ENCODE measurements at regions not wholly inside any gene's neighbourhood (a gene's known extent, or its start where the extent isn't known, plus 50 kb on each side); places are given as distances from the start of the nearest gene placed in this dataset.

GRCh38 chr1:164466001-164466421 is 93.0 kb upstream of the PBX1 start:
- Histone ChIP-seq H2AFZ (ENCODE audit: control insufficient read depth, low read depth, low read length) (no peak overlapping the region), H3K27ac (ENCODE audit: control insufficient read depth, insufficient read depth) (no peak overlapping the region), H3K9ac (ENCODE audit: control insufficient read depth, insufficient read depth, low read length) (no peak overlapping the region), H3K79me2 (ENCODE audit: control insufficient read depth, insufficient read depth, low read length) (no peaks in the 10 kb centered on the region), H3K4me1 (ENCODE audit: control insufficient read depth, insufficient read depth, low read length) (no peaks in the 10 kb centered on the region), H3K27me3 (replicated peaks in 1 of 2; ENCODE audit: control insufficient read depth in 2 of 2, insufficient read depth in 2 of 2, low read length in 1 of 2) (no peaks in the 10 kb centered on the region), H3K9me3 (replicated peaks; ENCODE audit: control insufficient read depth, insufficient read depth, low read length) (no peaks in the 10 kb centered on the region), H3K36me3 (ENCODE audit: control insufficient read depth in 2 of 2, insufficient read depth in 2 of 2, low read length in 1 of 2) (no peaks in the 10 kb centered on the region), H3K4me3 (no peak overlapping the region), H4K20me1 (ENCODE audit: control insufficient read depth, insufficient read depth) (no peaks in the 10 kb centered on the region; the same call in 1 of the 2 replicates), H3K4me2 (ENCODE audit: control insufficient read depth, insufficient read depth) (no peak overlapping the region)
- RAD21 ChIA-PET (ENCODE audit: unreplicated experiment), result no interaction called here
- no TSS peak for BruUV-seq (replicated peaks)
- 54% methylated on average over 5 of the region's 5 CpGs for WGBS (ENCODE audit: insufficient coverage, insufficient replicate concordance, low lambda C conversion rate, missing lambda C conversion rate)
- DNase-seq (ENCODE audit: low read depth, low spot score) (no peak), ATAC-seq (no peak), FAIRE-seq (no peak)
- intact Hi-C loops (cut with micrococcal nuclease; ENCODE audit: unreplicated experiment), result no loop called here
- no peak for TF ChIP-seq ATF7 (IDR thresholded peaks at IDR 0.05; ENCODE audit: low read depth)
- no peak for TF ChIP-seq USF2 (IDR thresholded peaks at IDR 0.05; ENCODE audit: borderline replicate concordance, low read depth, low read length)
- SMC1A ChIA-PET (ENCODE audit: uncharacterized antibody, unreplicated experiment), result no interaction called here
- CTCF ChIA-PET, result no interaction called here
- POLR2A ChIA-PET, result no interaction called here
- in situ Hi-C loops (cut with MboI), result no loop called here

DNA sequence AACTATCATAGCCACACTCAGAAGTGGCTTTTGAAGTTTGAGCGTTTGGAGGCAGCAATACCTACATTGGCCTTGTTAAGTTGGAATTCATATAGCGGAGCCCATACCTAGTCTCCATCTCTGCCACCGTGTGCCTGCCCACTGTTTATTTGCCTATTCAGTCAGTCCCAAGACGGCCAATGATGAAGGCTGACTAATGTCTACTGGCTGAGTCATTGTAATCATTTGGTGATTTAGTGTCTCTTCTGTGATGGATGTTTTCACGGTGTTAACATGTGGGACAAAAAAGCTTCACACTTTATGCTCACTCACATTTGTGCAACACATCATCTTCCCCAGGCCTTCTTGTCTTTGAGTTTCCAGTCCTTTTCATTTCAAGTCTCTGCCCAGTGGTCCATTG is 92.6 kb upstream of the PBX1 start:
- H3K9ac ChIP-seq (ENCODE audit: control insufficient read depth, insufficient read depth, low read length), result no peak overlapping the region
- WGBS (ENCODE audit: insufficient coverage, insufficient replicate concordance, low lambda C conversion rate, missing lambda C conversion rate), result 70% methylated on average over 5 of the region's 5 CpGs
- no peak overlapping the region for H3K4me2 ChIP-seq (ENCODE audit: control insufficient read depth, insufficient read depth)
- no peaks in the 10 kb centered on the region for H3K9me3 ChIP-seq (replicated peaks; ENCODE audit: control insufficient read depth, insufficient read depth, low read length)
- H3K36me3 ChIP-seq (ENCODE audit: control insufficient read depth in 2 of 2, insufficient read depth in 2 of 2, low read length in 1 of 2), result no peaks in the 10 kb centered on the region
- FAIRE-seq, result no peak
- ChIA-PET RAD21 (ENCODE audit: unreplicated experiment) (no interaction called here), POLR2A (no interaction called here), SMC1A (ENCODE audit: uncharacterized antibody, unreplicated experiment) (no interaction called here), CTCF (no interaction called here)
- H2AFZ ChIP-seq (ENCODE audit: control insufficient read depth, low read depth, low read length), result no peak overlapping the region
- intact Hi-C loops (cut with micrococcal nuclease; ENCODE audit: unreplicated experiment) (no loop called here), in situ Hi-C loops (cut with MboI) (no loop called here)
- TF ChIP-seq EZH2 (IDR thresholded peaks at IDR 0.05; ENCODE audit: borderline replicate concordance, control insufficient read depth, low read depth, low read length) (no peak), NFXL1 (IDR thresholded peaks at IDR 0.05; ENCODE audit: borderline replicate concordance) (no peak), USF2 (IDR thresholded peaks at IDR 0.05; ENCODE audit: borderline replicate concordance, low read depth, low read length) (no peak), SREBF2 (IDR thresholded peaks at IDR 0.05; ENCODE audit: low read length) (no peak), SP1 (IDR thresholded peaks at IDR 0.05; ENCODE audit: low read depth, low read length) (no peak), EP300 (IDR thresholded peaks at IDR 0.05; ENCODE audit: borderline replicate concordance in 1 of 2, control insufficient read depth in 1 of 2, low read depth in 2 of 2, low read length in 2 of 2) (no peak), PML (IDR thresholded peaks at IDR 0.05; ENCODE audit: low read length) (no peak)
- no peak overlapping the region for H3K4me3 ChIP-seq
- H4K20me1 ChIP-seq (ENCODE audit: control insufficient read depth, insufficient read depth), result no peaks in the 10 kb centered on the region; the same call in 1 of the 2 replicates
- DNase-seq (ENCODE audit: low read depth, low spot score), result no peak
- no peaks in the 10 kb centered on the region for H3K27me3 ChIP-seq (replicated peaks in 1 of 2; ENCODE audit: control insufficient read depth in 2 of 2, insufficient read depth in 2 of 2, low read length in 1 of 2)
- no peak for ATAC-seq
- H3K27ac ChIP-seq (ENCODE audit: control insufficient read depth, insufficient read depth), result no peak overlapping the region
- BruUV-seq (replicated peaks), result no TSS peak
- no peaks in the 10 kb centered on the region for H3K4me1 ChIP-seq (ENCODE audit: control insufficient read depth, insufficient read depth, low read length)
- H3K79me2 ChIP-seq (ENCODE audit: control insufficient read depth, insufficient read depth, low read length), result no peaks in the 10 kb centered on the region
